GM19468 (cell line): ENCODE measurements at regions not wholly inside any gene's neighbourhood (a gene's known extent, or its start where the extent isn't known, plus 50 kb on each side); places are given as distances from the start of the nearest gene placed in this dataset.

Experiments used
- ATAC-seq: cut with Tn5 transposase; IDR thresholded peaks from one replicate; pipeline ENCODE4 v1.9.1; 2021; ENCODE audit warnings: mild to moderate bottlenecking, moderate library complexity, moderate number of reproducible peaks; ENCODE audit not compliant: unreplicated experiment; ENCODE audit errors: extremely low read depth

- no peak for ATAC-seq
These were observed 784.4 kb downstream of the MAFB start for GRCh38 chr20:39904476-39905112.

GRCh38 chr20:39903806-39904465 is 785.1 kb downstream of the MAFB start:
- ATAC-seq: no peak

- no peak for ATAC-seq
These were observed 789.2 kb downstream of the MAFB start for GRCh38 chr20:39899881-39900280.

DNA sequence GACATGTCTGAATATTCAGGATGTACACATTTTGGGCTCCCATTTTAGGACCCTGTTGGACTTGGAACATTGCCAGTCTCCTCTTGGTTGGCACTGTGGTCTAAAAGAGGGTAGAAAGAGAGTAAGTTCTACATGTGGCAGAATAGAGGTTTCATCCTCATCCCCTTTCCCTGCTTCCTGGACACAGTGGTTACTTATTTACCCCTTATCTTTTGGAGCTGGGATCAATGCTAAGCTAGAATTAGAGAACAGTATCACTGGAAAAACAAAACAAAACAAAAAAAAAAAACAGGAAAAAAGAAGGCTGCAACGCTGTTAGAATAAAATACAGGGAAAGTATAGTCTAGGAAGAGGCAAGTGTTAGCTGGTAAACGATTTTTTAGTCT is 790.6 kb downstream of the MAFB start:
- no peak for ATAC-seq

GRCh38 chr20:39897781-39898466 is 791.1 kb downstream of the MAFB start:
- ATAC-seq: no peak

DNA sequence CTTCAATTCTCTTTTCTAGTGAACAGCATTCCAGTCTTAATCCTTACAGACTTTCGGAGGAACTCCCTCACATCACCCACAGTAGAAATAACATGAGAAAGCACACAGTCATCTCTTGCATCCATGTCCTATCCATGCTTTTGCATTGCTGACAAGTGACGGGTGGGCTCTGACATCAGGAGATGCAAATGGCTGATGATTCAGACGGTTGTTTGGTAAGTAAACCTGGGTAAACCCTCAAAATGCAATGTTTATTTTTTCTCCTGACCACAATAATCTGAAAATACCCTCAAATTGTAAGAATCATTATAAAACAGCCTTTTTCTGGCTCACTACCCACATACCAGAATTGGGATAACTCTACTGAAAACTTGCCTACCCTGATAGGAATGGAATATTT is 792.0 kb downstream of the MAFB start:
- no peak for ATAC-seq

GRCh38 chr20:39894067-39894466 is 795.0 kb downstream of the MAFB start:
- no peak for ATAC-seq

DNA sequence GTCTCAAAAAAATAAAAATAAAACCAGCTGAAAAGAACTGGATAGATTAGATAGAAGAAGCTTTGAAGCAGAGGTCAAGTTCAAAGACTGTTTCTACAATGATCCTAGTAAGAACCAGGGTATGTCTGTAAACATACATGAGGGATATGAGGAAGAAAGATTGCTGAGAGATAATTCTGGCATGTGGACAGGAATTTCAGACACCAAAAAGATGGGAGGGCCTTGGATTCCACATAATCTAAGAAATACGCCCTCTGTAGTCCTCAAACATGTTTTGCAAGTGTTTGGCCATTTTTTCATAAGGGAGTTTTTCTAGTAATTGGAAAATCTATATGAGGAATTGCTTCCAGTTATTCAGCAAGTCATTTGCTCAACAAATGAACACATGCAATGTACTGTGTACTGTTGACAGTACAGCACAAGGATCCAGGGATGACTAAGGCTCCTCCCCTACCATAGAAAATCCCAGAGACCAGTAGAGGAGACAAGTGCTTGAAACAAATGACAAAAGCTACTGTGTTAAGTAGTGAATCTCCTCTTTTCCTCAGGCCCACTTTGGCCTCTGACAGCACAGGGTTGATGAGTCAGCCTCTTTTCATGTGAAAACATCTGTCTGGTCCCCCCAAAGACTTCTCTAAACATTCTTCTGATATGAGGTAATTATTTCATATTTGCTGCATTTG is 795.9 kb downstream of the MAFB start:
- no peak for ATAC-seq

GRCh38 chr20:39890697-39891096 is 798.3 kb downstream of the MAFB start:
- no peak for ATAC-seq

DNA sequence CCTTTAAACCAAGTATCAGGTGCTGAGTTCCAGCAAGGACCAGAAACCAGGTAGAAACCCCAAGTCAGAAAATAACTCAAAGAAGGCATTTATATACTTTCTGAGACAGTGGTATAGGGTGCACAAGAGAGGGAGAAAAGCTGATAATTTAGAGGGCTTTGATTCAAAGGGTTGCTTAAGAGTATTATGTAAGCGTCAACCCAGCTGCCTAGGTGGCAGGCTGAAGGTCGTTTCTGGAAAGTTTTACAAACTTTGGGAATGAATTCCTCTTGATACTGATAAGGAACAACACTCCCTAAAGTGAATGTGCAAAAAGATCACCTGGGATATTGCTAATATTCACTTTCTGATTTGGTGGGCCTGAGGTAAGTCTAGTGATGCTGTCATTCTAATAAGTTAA is 800.7 kb downstream of the MAFB start:
- ATAC-seq: no peak

DNA sequence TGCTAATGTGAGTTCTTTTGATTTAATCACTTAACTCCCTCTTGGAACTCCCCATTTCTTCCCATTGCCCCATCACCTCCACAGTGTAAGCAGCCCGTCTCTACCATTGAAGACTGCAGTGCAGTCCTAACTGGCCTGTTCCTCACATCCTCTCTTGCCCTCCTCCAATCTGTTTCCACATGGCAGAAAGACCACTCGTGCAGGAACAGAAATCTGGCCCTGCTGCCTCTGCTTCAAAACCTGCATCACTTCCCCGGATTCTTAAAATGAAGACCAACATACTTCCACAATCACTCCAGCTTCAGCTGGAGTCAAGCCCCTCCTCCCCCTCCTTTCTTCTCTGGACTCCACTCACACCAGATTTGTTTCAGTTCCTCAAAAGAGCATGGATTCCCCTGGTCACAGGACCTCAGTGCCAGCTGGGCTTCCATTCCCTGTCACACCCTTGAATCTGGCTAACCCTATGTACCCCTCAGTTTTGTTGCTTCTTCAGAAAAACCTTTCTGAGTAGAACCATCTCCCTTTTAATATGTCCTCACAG is 802.3 kb downstream of the MAFB start:
- ATAC-seq: no peak

- no peak for ATAC-seq
These were observed 802.9 kb downstream of the MAFB start for GRCh38 chr20:39885975-39886649.

GRCh38 chr20:39882806-39883205 is 806.2 kb downstream of the MAFB start:
- ATAC-seq: no peak

GRCh38 chr20:39880890-39881289 is 808.1 kb downstream of the MAFB start:
- no peak for ATAC-seq

DNA sequence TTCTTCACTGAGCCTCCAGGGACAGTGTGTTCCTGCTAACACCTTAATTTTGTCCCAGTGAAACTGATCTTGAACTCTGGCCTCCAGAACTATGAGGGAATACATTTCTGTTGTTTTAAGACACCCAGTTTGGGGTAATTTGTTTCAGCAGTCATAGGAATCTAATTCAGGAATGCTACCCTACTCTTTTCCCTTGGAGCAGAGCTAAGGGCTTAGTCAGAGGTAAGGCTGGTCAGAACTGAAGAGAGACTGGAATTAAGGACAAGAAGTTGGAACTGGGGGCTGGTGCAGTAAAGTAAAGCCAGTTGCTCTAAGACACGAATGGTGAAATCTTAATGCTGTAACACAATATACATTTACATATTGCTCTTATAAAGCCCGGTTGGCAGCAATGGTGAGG is 809.7 kb downstream of the MAFB start:
- ATAC-seq: no peak

DNA sequence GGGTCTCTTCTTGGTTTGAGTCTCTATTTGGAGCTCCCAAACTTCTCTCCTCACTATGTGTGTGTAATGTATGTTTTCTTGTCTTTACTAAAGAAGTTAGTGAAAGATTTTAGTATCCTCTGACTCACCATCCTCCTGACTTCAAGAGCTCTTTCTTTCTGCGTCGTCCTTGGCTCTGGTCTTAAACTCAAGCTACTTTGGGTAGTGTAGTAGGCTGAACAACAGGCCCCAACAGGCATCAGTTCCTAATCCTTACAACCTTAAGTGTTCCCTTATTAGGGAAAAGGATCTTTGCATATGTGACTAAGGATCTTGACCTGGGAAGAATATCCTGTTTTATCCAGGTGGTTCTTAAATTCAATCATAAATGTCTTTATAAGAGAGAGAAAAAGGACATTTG is 810.2 kb downstream of the MAFB start:
- ATAC-seq: no peak

DNA sequence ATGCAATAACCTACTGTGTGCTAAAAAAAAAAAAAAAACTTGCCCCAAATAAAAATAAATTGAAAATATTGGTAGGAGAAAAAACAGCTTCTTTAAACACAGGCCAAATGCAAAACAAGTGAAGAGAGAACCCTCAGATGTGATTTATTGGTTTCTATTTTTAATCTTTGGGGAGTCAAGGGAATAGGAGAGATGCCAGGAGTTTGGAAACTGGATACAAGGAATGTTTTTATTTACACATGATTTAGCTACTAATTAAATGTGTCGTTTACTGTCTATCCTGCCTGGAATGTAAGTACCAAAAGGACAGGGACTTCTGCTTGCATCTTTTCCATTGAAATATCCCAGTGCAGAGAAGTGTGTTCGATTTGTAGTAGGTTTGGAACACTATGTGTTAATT is 810.7 kb downstream of the MAFB start:
- no peak for ATAC-seq

DNA sequence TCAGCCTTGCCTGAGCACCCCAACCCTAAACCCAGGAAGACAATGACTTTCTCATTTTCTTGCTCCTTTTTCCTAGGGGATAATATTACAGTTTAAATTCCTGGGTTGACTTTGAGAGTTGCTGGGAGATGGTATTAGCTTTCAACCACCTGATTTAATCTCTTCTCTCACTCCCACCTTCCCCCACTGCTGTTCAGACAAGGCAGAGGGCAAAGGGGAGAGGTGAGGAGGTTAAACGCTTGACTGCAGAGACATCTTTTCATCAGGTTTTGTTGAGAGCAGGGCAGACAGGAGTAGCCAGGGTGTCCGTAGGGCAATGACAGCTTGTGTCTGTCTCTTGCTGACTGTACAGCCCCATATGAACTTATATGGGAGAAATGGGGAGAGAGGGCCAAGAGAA is 811.2 kb downstream of the MAFB start:
- ATAC-seq: no peak

DNA sequence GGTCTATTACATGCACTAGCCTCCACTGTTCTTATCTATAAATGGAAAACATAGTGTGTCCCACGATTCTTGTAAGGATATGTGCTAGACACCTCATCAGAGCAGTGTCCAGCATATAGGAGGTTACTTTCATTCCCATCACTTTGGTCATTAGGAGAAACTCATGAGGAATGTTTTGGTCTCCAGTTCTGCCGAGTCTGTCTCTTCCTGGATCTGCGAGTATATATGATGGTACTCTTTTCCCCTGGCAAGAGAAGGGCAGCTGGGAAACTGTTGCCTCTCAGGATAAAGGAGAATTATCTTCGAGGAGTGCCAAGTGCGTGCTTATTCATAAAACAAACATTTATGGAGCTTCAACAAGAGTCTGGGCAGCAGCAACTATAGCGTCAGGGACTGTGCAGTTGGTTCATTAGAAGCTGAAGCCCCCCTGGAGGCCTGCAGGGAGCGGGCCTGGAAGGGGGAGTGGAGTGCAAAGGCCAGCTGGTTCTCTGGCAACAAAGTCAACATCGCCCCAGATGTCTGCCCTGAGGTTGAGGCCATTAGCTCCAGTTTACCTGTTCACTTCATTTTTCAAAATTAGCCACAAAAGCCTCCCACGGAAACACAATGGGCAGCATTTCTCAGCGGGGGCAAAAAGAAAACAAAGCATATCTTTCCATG is 811.9 kb downstream of the MAFB start:
- no peak for ATAC-seq
